Endodermal cell (in vitro differentiated cells): ENCODE measurements at regions not wholly inside any gene's neighbourhood (a gene's known extent, or its start where the extent isn't known, plus 50 kb on each side); places are given as distances from the start of the nearest gene placed in this dataset.

Experiments
- DNase-seq: peaks from one replicate; pipeline ENCODE4 v3.0.0-alpha.2; 2017
- H3K27ac ChIP-seq: 2 replicates; pipeline ENCODE4 v1.5.1; 2013; ENCODE audit warnings: mild to moderate bottlenecking, low read depth, low read length, moderate library complexity
- H3K27me3 ChIP-seq: 2 replicates; pipeline ENCODE4 v1.6.1; 2013; ENCODE audit warnings: mild to moderate bottlenecking, low read length, moderate library complexity; ENCODE audit not compliant: insufficient read depth, control insufficient read depth, poor library complexity, severe bottlenecking
- H3K36me3 ChIP-seq: 2 replicates; pipeline ENCODE4 v1.7.0; 2013; ENCODE audit warnings: mild to moderate bottlenecking, low read length, moderate library complexity; ENCODE audit not compliant: control insufficient read depth, insufficient read depth
- H3K4me1 ChIP-seq: one replicate; pipeline ENCODE4 v1.7.0; 2013; ENCODE audit warnings: low read length; ENCODE audit not compliant: control insufficient read depth, insufficient read depth
- H3K4me3 ChIP-seq: 2 replicates; pipeline ENCODE4 v1.5.1; 2013; ENCODE audit warnings: mild to moderate bottlenecking, low read length, moderate library complexity
- H3K9ac ChIP-seq: 2 replicates; pipeline ENCODE4 v1.6.1; 2013; ENCODE audit warnings: mild to moderate bottlenecking, low read length, moderate library complexity; ENCODE audit not compliant: poor library complexity, severe bottlenecking; ENCODE audit errors: extremely low read depth
- H3K9me3 ChIP-seq: 2 replicates; pipeline ENCODE4 v1.6.1; 2013; ENCODE audit warnings: mild to moderate bottlenecking, low read length, moderate library complexity; ENCODE audit not compliant: control insufficient read depth
- H3K27ac Mint-ChIP-seq: 2 replicates; pipeline ENCODE4 v1.8.0; 2020; ENCODE audit warnings: mixed read lengths
- H3K27me3 Mint-ChIP-seq: 2 replicates; pipeline ENCODE4 v1.8.0; 2021; ENCODE audit warnings: mild to moderate bottlenecking, mixed read lengths; ENCODE audit not compliant: insufficient read depth
- H3K36me3 Mint-ChIP-seq: 2 replicates; pipeline ENCODE4 v1.8.0; 2020; ENCODE audit warnings: low read depth, mixed read lengths
- H3K4me1 Mint-ChIP-seq: 2 replicates; pipeline ENCODE4 v1.8.0; 2020; ENCODE audit warnings: mixed read lengths
- H3K4me3 Mint-ChIP-seq: 2 replicates; pipeline ENCODE4 v1.8.0; 2020; ENCODE audit warnings: mild to moderate bottlenecking, moderate library complexity, mixed read lengths
- H3K9me3 Mint-ChIP-seq: 2 replicates; pipeline ENCODE4 v1.8.0; 2020; ENCODE audit warnings: mild to moderate bottlenecking, mixed read lengths
- WGBS, 2 experiments: methylation state at CpG; one replicate each; pipeline versions ENCODE4 v1.1.5 to v1.1.7; 2013; ENCODE audit warnings: missing lambda C conversion rate in 2 of 2, mixed read lengths in 1 of 2; ENCODE audit not compliant: insufficient coverage in 1 of 2, insufficient read length in 1 of 2; 5-methylcytosine and 5-hydroxymethylcytosine counted together
- TF ChIP-seq, protein P1 (sequence below): fragments of 200-600 bp; sonication (generic); conservative IDR thresholded peaks from 2 replicates; pipeline ENCODE4 v1.5.0; 2021; ENCODE audit warnings: antibody characterized with exemption, mild to moderate bottlenecking

DNA sequence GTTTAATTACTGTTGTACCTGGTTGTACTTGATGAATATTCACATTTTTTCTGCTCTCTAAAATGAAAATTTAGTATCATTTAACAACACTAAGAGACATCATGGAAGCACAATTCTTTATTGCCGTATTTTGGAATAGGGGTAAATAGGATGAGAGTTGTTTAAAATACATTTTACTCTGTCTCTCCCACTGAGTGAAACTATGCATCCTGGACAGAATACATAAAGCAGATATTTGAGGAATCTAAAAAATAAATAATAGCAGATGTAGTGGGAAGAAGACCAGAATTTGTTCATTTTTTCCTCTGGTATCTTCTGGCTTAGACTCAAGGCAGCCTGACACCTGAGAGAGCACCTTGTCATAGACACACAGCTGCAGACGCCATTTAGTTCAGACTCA, 119.1 kb upstream of the AHI1 start:
- H3K9me3 ChIP-seq, result no peaks in the 10 kb centered on the region
- no peak overlapping the region for H3K4me3 ChIP-seq
- no peaks in the 10 kb centered on the region for H3K36me3 ChIP-seq
- no peak overlapping the region for H3K4me3 Mint-ChIP-seq
- 89 to 100% methylated on average over 1 of the region's 2 CpGs for WGBS, 2 experiments
- H3K9ac ChIP-seq, result no peak overlapping the region
- no peak for DNase-seq
- TF ChIP-seq, protein P1, sequence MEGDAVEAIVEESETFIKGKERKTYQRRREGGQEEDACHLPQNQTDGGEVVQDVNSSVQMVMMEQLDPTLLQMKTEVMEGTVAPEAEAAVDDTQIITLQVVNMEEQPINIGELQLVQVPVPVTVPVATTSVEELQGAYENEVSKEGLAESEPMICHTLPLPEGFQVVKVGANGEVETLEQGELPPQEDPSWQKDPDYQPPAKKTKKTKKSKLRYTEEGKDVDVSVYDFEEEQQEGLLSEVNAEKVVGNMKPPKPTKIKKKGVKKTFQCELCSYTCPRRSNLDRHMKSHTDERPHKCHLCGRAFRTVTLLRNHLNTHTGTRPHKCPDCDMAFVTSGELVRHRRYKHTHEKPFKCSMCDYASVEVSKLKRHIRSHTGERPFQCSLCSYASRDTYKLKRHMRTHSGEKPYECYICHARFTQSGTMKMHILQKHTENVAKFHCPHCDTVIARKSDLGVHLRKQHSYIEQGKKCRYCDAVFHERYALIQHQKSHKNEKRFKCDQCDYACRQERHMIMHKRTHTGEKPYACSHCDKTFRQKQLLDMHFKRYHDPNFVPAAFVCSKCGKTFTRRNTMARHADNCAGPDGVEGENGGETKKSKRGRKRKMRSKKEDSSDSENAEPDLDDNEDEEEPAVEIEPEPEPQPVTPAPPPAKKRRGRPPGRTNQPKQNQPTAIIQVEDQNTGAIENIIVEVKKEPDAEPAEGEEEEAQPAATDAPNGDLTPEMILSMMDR, result no peak
- H3K4me1 Mint-ChIP-seq, result no peaks in the 10 kb centered on the region
- no peaks in the 10 kb centered on the region for H3K27me3 Mint-ChIP-seq
- no peaks in the 10 kb centered on the region for H3K27me3 ChIP-seq
- H3K36me3 Mint-ChIP-seq, result no peaks in the 10 kb centered on the region
- no peak overlapping the region for H3K27ac Mint-ChIP-seq
- H3K27ac ChIP-seq, result no peak overlapping the region
- no peaks in the 10 kb centered on the region for H3K9me3 Mint-ChIP-seq
- H3K4me1 ChIP-seq, result no peaks in the 10 kb centered on the region

DNA sequence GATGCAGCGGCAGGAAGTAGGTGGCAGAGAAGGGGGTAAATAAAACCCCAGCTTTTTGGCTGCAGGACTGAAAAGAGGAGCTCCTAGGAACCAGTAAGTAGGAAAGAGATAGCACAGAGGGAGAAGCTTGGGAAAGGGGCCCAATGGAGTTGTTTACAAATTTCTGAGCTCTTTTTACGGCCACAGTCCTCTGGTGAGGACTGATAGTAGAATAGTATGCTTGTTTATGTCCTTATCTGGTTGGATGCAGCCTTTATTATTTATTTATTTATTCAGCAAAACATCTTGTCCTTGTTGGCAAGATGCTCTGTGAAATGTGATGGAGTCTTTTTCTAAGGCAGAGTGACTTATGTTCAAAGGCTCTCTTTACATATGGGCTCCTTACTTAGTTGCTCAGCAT, 119.7 kb upstream of the AHI1 start:
- no peak for DNase-seq
- H3K36me3 ChIP-seq, result no peaks in the 10 kb centered on the region

DNA sequence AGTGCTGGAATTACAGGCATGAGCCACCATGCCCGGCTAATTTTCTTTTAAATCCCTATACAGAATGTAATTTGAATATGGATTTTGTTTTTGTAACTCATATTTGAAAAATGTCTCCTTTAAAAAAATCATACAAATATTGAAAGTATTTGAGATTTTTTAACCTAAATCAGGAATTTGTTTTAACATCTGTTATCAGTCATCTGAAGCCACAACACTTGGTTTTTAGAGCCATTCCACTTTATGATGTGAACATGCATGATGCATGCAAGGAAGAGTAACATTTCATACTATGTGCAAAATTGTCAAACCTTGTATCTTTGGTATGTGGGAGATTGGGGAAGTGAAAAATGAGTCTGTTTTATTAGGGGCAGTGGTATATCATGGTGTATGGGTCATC, 124.5 kb upstream of the AHI1 start:
- no peak for DNase-seq
- TF ChIP-seq, protein P1, result no peak
- Histone ChIP-seq H3K27me3 (no peaks in the 10 kb centered on the region), H3K27ac (no peak overlapping the region), H3K4me1 (no peaks in the 10 kb centered on the region), H3K9ac (no peak overlapping the region), H3K9me3 (peaks cover 8% of the 10 kb centered on the region), H3K4me3 (no peak overlapping the region), H3K36me3 (no peaks in the 10 kb centered on the region)
- Mint-ChIP-seq H3K9me3 (peaks cover 7% of the 10 kb centered on the region), H3K4me3 (no peak overlapping the region), H3K4me1 (no peaks in the 10 kb centered on the region), H3K27me3 (no peaks in the 10 kb centered on the region), H3K36me3 (no peaks in the 10 kb centered on the region), H3K27ac (no peak overlapping the region)
- no CpG with 5 or more reads among the region's 1 CpG for WGBS, 2 experiments

More for the DNA sequence above, 119.7 kb upstream of the AHI1 start:
- H3K9me3 Mint-ChIP-seq, result no peaks in the 10 kb centered on the region
- no peaks in the 10 kb centered on the region for H3K27me3 Mint-ChIP-seq
- Histone ChIP-seq H3K4me3 (no peak overlapping the region), H3K4me1 (no peaks in the 10 kb centered on the region), H3K27me3 (no peaks in the 10 kb centered on the region), H3K9me3 (no peaks in the 10 kb centered on the region), H3K9ac (no peak overlapping the region), H3K27ac (no peak overlapping the region)
- no peak overlapping the region for H3K27ac Mint-ChIP-seq
- WGBS, 2 experiments, result 87% methylated on average over 2 of the region's 2 CpGs; no CpG with 5 or more reads in 1 of the 2 experiments
- no peaks in the 10 kb centered on the region for H3K36me3 Mint-ChIP-seq
- TF ChIP-seq, protein P1, result no peak
- H3K4me3 Mint-ChIP-seq, result no peak overlapping the region
- H3K4me1 Mint-ChIP-seq, result no peaks in the 10 kb centered on the region
